ENCODE measurements at regions not wholly inside any gene's neighbourhood (a gene's known extent, or its start where the extent isn't known, plus 50 kb on each side); places are given as distances from the start of the nearest gene placed in this dataset.

DNA sequence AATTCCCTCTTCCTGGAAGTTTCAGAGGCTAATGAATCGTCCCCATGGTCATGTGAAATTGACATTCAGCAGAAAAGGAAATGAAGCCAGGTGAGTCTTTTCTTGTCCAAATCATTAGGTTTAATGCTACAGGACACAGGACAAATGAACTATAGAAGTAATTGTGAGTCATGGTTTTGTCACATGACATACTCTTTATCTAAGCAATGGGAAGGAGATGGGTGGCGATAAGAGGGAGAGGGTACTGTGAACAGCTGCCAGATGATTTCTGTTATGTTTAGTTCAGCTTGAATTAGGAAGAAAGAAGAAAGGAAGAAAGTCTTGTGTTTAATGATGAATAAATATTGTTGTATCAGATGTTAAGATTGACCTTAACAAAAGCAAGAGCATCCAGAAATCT, 515.4 kb upstream of the ZNF717 start:
- no peak for TF ChIP-seq CTCF (conservative IDR thresholded peaks at IDR 0.05; ENCODE audit: low read depth, low read length)
- H3K36me3 ChIP-seq (ENCODE audit: insufficient read depth), result no peaks in the 10 kb centered on the region
- no peak overlapping the region for H2AFZ ChIP-seq (ENCODE audit: low read depth)
- H4K20me1 ChIP-seq (ENCODE audit: insufficient read depth), result no peaks in the 10 kb centered on the region
- H3K4me2 ChIP-seq, result no peak overlapping the region
- H3K79me2 ChIP-seq (ENCODE audit: insufficient read depth, low read depth), result no peaks in the 10 kb centered on the region
- H3K27ac ChIP-seq, result no peak overlapping the region
- H3K4me1 ChIP-seq (ENCODE audit: low read depth, poor library complexity, severe bottlenecking), result no peaks in the 10 kb centered on the region
- H3K27me3 ChIP-seq (ENCODE audit: insufficient read depth, low read depth), result no peaks in the 10 kb centered on the region
- H3K9ac ChIP-seq, result no peak overlapping the region
- no peak overlapping the region for H3K4me3 ChIP-seq (IDR thresholded peaks at IDR 0.05; ENCODE audit: insufficient read depth, low read depth, low read length)

DNA sequence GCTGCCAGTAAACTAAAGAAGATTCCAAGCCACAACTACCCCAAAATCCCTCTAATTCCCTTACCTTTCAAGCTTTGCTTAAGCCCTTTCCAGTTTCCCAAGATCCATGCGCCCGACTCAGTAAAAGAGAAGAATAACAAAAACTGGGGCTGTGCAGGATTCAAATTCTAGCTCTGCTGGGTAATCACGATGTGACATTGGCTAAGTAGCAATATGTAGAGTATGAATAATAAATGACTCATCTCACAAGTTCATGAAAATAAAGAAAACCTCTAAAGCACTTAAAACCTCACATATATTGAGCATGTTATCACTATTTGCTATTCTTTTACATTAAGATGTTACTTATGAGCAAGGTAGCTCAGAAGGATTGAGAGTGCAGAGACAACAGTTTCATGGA, 522.2 kb upstream of the ZNF717 start:
- Histone ChIP-seq H3K27ac (no peak overlapping the region), H3K36me3 (ENCODE audit: insufficient read depth) (no peaks in the 10 kb centered on the region), H3K27me3 (ENCODE audit: insufficient read depth, low read depth) (no peaks in the 10 kb centered on the region), H2AFZ (ENCODE audit: low read depth) (no peak overlapping the region), H3K9ac (no peak overlapping the region), H3K4me1 (ENCODE audit: low read depth, poor library complexity, severe bottlenecking) (no peaks in the 10 kb centered on the region), H3K4me2 (no peak overlapping the region), H3K79me2 (ENCODE audit: insufficient read depth, low read depth) (no peaks in the 10 kb centered on the region), H3K4me3 (IDR thresholded peaks at IDR 0.05; ENCODE audit: insufficient read depth, low read depth, low read length) (no peak overlapping the region), H4K20me1 (ENCODE audit: insufficient read depth) (no peaks in the 10 kb centered on the region)
- no peak for TF ChIP-seq CTCF (conservative IDR thresholded peaks at IDR 0.05; ENCODE audit: low read depth, low read length)

GRCh38 chr3:76308541-76308940, 523.2 kb upstream of the ZNF717 start:
- no peaks in the 10 kb centered on the region for H3K27me3 ChIP-seq (ENCODE audit: insufficient read depth, low read depth)
- H3K9ac ChIP-seq, result no peak overlapping the region
- H3K4me3 ChIP-seq (IDR thresholded peaks at IDR 0.05; ENCODE audit: insufficient read depth, low read depth, low read length), result no peak overlapping the region
- no peak for TF ChIP-seq CTCF (conservative IDR thresholded peaks at IDR 0.05; ENCODE audit: low read depth, low read length)
- H3K27ac ChIP-seq, result no peak overlapping the region
- no peaks in the 10 kb centered on the region for H4K20me1 ChIP-seq (ENCODE audit: insufficient read depth)
- H3K79me2 ChIP-seq (ENCODE audit: insufficient read depth, low read depth), result no peaks in the 10 kb centered on the region
- H2AFZ ChIP-seq (ENCODE audit: low read depth), result no peak overlapping the region
- no peaks in the 10 kb centered on the region for H3K36me3 ChIP-seq (ENCODE audit: insufficient read depth)
- H3K4me2 ChIP-seq, result no peak overlapping the region
- no peaks in the 10 kb centered on the region for H3K4me1 ChIP-seq (ENCODE audit: low read depth, poor library complexity, severe bottlenecking)

GRCh38 chr3:76310089-76310488, 524.7 kb upstream of the ZNF717 start:
- H3K4me2 ChIP-seq, result no peak overlapping the region
- no peaks in the 10 kb centered on the region for H3K79me2 ChIP-seq (ENCODE audit: insufficient read depth, low read depth)
- H3K4me3 ChIP-seq (IDR thresholded peaks at IDR 0.05; ENCODE audit: insufficient read depth, low read depth, low read length), result no peak overlapping the region
- H3K27me3 ChIP-seq (ENCODE audit: insufficient read depth, low read depth), result no peaks in the 10 kb centered on the region
- H3K4me1 ChIP-seq (ENCODE audit: low read depth, poor library complexity, severe bottlenecking), result no peaks in the 10 kb centered on the region
- no peak overlapping the region for H3K9ac ChIP-seq
- H2AFZ ChIP-seq (ENCODE audit: low read depth), result no peak overlapping the region
- H3K27ac ChIP-seq, result no peak overlapping the region
- H4K20me1 ChIP-seq (ENCODE audit: insufficient read depth), result no peaks in the 10 kb centered on the region
- no peaks in the 10 kb centered on the region for H3K36me3 ChIP-seq (ENCODE audit: insufficient read depth)
- no peak for TF ChIP-seq CTCF (conservative IDR thresholded peaks at IDR 0.05; ENCODE audit: low read depth, low read length)

DNA sequence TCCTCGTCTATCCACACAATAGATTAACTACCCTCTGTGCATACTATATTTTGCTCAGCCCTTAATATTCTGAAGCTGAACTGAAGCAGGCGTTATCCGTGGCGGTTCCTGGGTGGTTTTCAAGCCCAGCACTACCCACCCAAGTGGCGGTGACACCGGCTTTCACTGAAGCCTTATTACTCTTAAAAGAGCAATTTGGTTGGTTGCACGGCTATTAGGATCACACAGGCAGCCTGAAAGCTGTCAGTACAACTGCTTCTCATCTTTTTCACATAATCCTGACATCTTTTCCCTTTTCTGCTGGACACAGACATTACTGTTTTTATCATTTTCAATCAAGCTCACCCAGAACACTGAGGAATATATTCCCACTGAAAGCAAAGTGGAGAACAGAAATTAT, 525.3 kb upstream of the ZNF717 start:
- no peaks in the 10 kb centered on the region for H3K27me3 ChIP-seq (ENCODE audit: insufficient read depth, low read depth)
- H3K27ac ChIP-seq, result no peak overlapping the region
- no peaks in the 10 kb centered on the region for H4K20me1 ChIP-seq (ENCODE audit: insufficient read depth)
- no peak overlapping the region for H3K4me2 ChIP-seq
- H3K36me3 ChIP-seq (ENCODE audit: insufficient read depth), result no peaks in the 10 kb centered on the region
- H3K9ac ChIP-seq, result no peak overlapping the region
- no peaks in the 10 kb centered on the region for H3K4me1 ChIP-seq (ENCODE audit: low read depth, poor library complexity, severe bottlenecking)
- no peak for TF ChIP-seq CTCF (conservative IDR thresholded peaks at IDR 0.05; ENCODE audit: low read depth, low read length)
- H3K4me3 ChIP-seq (IDR thresholded peaks at IDR 0.05; ENCODE audit: insufficient read depth, low read depth, low read length), result no peak overlapping the region
- no peak overlapping the region for H2AFZ ChIP-seq (ENCODE audit: low read depth)
- no peaks in the 10 kb centered on the region for H3K79me2 ChIP-seq (ENCODE audit: insufficient read depth, low read depth)
